ENCODE measurements at regions not wholly inside any gene's neighbourhood (a gene's known extent, or its start where the extent isn't known, plus 50 kb on each side); places are given as distances from the start of the nearest gene placed in this dataset.

DNA sequence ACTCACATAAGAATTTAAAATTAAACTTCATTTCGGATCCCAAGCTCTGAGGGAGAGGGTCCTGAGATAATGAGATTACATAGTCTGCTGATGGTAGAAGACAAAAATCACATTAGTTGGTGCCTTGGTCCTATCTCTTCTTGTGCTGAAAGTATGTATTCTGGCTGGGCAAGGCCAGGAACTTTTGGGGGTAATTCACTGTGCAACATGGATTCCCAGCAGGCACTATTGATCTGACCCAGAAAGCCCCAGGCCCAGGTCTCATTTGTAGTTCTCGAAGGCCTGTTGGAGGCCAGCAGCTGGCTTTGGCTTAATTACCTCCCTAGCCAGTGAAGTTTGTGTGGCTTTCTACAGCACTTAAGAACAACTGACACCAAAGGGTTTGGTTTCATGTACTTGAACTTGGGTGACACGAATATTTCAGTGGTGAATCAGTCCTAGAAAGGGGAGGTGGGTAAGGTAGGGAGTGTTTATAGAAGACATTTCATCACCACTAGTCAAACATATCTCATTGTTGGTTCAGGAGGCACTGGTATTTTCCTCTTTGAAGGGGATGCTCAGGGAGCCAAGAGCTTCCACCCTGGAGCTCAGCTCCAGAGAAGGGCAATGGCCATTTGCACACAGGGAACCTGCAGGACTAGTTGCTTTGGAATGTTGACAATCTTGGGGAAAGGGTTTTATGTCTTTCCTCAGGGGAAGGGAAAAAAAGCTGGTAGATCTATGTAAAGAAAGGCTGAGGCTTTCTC, 217.8 kb downstream of the OSR1 start:
- Mint-ChIP-seq H3K4me1 (no peaks in the 10 kb centered on the region), H3K27ac (no peak overlapping the region), H3K27me3 (peaks cover 0 to 13% (median 2%) of the 10 kb centered on the region in 5 donors), H3K9me3 (no peaks in the 10 kb centered on the region), H3K36me3 (no peaks in the 10 kb centered on the region), H3K4me3 (no peak overlapping the region)
- no peak for ATAC-seq
- POLR2A ChIA-PET = no interaction called here
- DNase-seq = no peak

GRCh38 chr2:19139386-19139785, 219.0 kb downstream of the OSR1 start:
- ATAC-seq (no peak), DNase-seq (no peak)
- Mint-ChIP-seq H3K4me1 (no peaks in the 10 kb centered on the region), H3K36me3 (no peaks in the 10 kb centered on the region), H3K4me3 (no peak overlapping the region), H3K27me3 (peaks cover 0 to 13% (median 2%) of the 10 kb centered on the region in 5 donors), H3K9me3 (peaks cover 0 to 5% (median 0%) of the 10 kb centered on the region in 9 donors), H3K27ac (no peak overlapping the region)
- POLR2A ChIA-PET = no interaction called here

DNA sequence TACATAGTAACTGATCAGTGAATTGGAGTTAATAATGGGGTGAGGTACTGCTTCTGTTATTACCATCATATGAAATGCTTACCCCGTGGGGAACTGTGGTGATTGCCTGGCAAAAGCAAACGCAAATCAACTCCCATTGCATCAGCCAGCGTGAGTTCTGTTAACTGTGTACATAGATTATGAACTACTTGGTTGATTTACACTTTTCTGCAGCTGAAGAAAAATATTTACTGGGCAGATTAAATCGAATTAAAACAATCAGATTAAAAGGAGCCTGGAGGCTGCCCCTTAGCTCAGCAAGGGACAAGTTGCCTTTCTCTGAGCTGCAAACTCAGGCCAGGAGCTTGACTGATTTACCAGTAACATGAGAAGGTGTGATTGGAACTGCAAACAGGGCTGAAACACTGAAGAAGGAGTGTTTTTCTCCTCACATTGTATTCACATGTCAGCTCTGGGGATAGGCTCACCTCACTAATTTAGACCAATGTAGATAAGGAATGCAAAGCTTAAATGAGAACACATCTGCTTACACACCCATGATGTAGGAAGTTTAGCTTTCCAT, 220.1 kb downstream of the OSR1 start:
- POLR2A ChIA-PET = no interaction called here
- DNase-seq (no peak), ATAC-seq (no peak)
- Mint-ChIP-seq H3K27me3 (peaks cover 0 to 17% (median 2%) of the 10 kb centered on the region in 5 donors), H3K27ac (no peak overlapping the region), H3K9me3 (peaks cover 0 to 5% (median 0%) of the 10 kb centered on the region in 9 donors), H3K4me1 (no peaks in the 10 kb centered on the region), H3K4me3 (no peak overlapping the region), H3K36me3 (no peaks in the 10 kb centered on the region)

GRCh38 chr2:19137433-19137832, 221.0 kb downstream of the OSR1 start:
- H3K4me3 Mint-ChIP-seq = no peak overlapping the region
- no peak for DNase-seq
- peaks cover 0 to 12% (median 0%) of the 10 kb centered on the region in 5 donors for H3K27me3 Mint-ChIP-seq
- no peaks in the 10 kb centered on the region for H3K36me3 Mint-ChIP-seq
- H3K4me1 Mint-ChIP-seq = no peaks in the 10 kb centered on the region
- H3K27ac Mint-ChIP-seq = no peak overlapping the region
- POLR2A ChIA-PET = no interaction called here
- ATAC-seq = no peak
- peaks cover 0 to 5% (median 0%) of the 10 kb centered on the region in 9 donors for H3K9me3 Mint-ChIP-seq

DNA sequence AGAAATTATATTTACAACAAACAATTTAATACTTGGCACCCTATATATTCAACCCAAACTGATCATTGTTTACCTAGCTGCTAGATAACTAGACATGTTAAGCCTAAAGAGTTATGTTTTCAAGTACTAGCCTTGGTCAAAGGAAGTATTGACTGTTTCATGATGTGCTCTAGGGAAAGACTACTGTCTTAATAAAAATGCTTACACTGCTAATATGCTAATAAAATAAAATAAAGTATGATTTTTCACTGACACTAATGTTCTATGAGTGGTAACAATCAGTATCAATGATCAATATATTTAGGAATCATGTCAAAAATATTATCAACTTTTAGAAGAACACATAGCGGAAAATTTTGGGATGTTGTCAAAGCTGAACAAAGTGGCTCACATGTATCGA, 225.5 kb downstream of the OSR1 start:
- Mint-ChIP-seq H3K9me3 (peaks cover 0 to 5% (median 3%) of the 10 kb centered on the region in 9 donors), H3K27ac (no peak overlapping the region), H3K4me3 (no peak overlapping the region), H3K4me1 (peaks cover 0 to 8% (median 2%) of the 10 kb centered on the region in 4 donors), H3K27me3 (peaks cover 0 to 6% (median 0%) of the 10 kb centered on the region in 5 donors), H3K36me3 (peaks cover 0 to under 1% (median 0%) of the 10 kb centered on the region in 3 donors)
- POLR2A ChIA-PET = no interaction called here
- ATAC-seq (no peak), DNase-seq (no peak)

DNA sequence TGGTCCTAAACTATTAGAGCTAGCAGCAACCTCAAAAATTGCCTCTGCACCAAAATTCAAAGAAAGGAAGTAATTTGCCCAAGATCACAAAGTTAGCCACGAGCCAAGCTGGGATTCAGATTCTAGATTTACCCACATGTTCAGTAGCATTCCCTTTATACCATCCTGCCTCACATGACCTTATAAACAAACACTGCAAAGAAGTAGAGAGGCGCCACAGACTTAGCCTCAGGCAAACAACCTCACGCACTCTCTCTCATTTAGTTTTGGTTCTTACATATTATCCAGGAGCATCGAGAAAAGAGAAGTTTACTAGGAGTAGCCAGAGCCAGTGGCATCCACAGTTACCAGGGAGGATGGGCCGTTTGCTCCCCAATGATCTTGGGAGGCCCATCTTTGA, 226.6 kb downstream of the OSR1 start:
- Mint-ChIP-seq H3K36me3 (peaks cover 0 to 3% (median 0%) of the 10 kb centered on the region in 3 donors), H3K4me1 (peaks cover 0 to 8% (median 2%) of the 10 kb centered on the region in 4 donors), H3K9me3 (peaks cover 0 to 5% (median 3%) of the 10 kb centered on the region in 9 donors), H3K27ac (no peak overlapping the region), H3K4me3 (no peak overlapping the region), H3K27me3 (peaks cover 0 to 3% (median 0%) of the 10 kb centered on the region in 5 donors)
- DNase-seq (no peak), ATAC-seq (no peak)
- POLR2A ChIA-PET = no interaction called here

DNA sequence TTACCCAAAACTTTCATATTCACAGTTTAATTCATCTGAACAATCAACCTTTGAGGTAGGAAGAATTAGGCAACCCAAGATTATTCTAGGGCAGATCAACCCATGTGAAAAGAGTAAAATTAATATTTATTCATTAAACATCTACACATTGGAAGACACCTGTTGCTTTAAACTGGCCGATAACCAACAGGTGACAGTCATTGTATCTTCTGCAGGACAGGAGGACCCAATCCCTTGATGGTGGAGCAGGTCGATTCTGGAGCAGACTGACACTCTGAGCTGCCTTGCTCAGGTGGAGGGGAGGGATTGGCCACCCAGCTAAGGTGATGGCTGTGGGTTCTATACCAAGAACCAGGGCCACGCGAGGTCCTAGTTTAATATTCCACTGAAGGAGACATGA, 230.3 kb downstream of the OSR1 start:
- Mint-ChIP-seq H3K27ac (no peak overlapping the region), H3K4me3 (no peak overlapping the region), H3K4me1 (peaks cover 0 to 8% (median 2%) of the 10 kb centered on the region in 4 donors), H3K36me3 (peaks cover 0 to 3% (median 0%) of the 10 kb centered on the region in 3 donors), H3K27me3 (no peaks in the 10 kb centered on the region), H3K9me3 (peaks cover 0 to 5% (median 2%) of the 10 kb centered on the region in 9 donors)
- ATAC-seq (no peak), DNase-seq (no peak)
- POLR2A ChIA-PET = no interaction called here

GRCh38 chr2:19127616-19128015, 230.8 kb downstream of the OSR1 start:
- POLR2A ChIA-PET = no interaction called here
- Mint-ChIP-seq H3K4me1 (peaks cover 0 to 8% (median 2%) of the 10 kb centered on the region in 4 donors), H3K27ac (no peak overlapping the region), H3K4me3 (no peak overlapping the region), H3K27me3 (no peaks in the 10 kb centered on the region), H3K9me3 (peaks cover 0 to 5% (median 2%) of the 10 kb centered on the region in 9 donors), H3K36me3 (peaks cover 0 to 3% (median 0%) of the 10 kb centered on the region in 3 donors)
- DNase-seq = no peak
- no peak for ATAC-seq

- H3K27me3 Mint-ChIP-seq = no peaks in the 10 kb centered on the region
- peaks cover 0 to 3% (median 0%) of the 10 kb centered on the region in 3 donors for H3K36me3 Mint-ChIP-seq
- ATAC-seq = no peak
- DNase-seq = no peak
- peaks cover 0 to 5% (median 0%) of the 10 kb centered on the region in 4 donors for H3K4me1 Mint-ChIP-seq
- H3K27ac Mint-ChIP-seq = no peak overlapping the region
- peaks cover 0 to 5% (median 0%) of the 10 kb centered on the region in 9 donors for H3K9me3 Mint-ChIP-seq
- H3K4me3 Mint-ChIP-seq = no peak overlapping the region
- POLR2A ChIA-PET = no interaction called here
Observed at GRCh38 chr2:19125901-19126680, 232.3 kb downstream of the OSR1 start.

DNA sequence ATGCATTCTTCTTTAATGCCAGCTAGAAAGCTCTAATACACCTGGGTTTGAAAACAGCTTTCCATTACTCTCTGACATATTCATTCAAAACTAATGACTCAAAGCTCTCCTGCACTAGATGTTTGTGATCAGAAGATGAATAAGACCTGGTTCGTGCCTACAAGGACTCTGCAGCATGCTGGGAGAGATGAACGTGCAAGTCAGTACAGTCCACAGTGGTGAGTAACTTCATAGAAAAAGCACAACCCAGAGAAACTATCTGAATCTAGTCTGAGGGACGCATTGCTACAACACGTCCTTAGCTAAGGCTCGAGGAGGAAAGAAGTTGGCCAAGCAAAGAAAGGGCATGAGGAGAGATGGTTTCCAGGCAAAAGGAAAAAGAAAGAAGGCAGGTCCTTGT, 234.3 kb downstream of the OSR1 start:
- peaks cover 0 to 3% (median 0%) of the 10 kb centered on the region in 3 donors for H3K36me3 Mint-ChIP-seq
- H3K4me3 Mint-ChIP-seq = no peak overlapping the region
- ATAC-seq = no peak
- H3K9me3 Mint-ChIP-seq = peaks cover 0 to 5% (median 0%) of the 10 kb centered on the region in 9 donors
- POLR2A ChIA-PET = no interaction called here
- no peak for DNase-seq
- no peaks in the 10 kb centered on the region for H3K4me1 Mint-ChIP-seq
- no peaks in the 10 kb centered on the region for H3K27me3 Mint-ChIP-seq
- no peak overlapping the region for H3K27ac Mint-ChIP-seq

DNA sequence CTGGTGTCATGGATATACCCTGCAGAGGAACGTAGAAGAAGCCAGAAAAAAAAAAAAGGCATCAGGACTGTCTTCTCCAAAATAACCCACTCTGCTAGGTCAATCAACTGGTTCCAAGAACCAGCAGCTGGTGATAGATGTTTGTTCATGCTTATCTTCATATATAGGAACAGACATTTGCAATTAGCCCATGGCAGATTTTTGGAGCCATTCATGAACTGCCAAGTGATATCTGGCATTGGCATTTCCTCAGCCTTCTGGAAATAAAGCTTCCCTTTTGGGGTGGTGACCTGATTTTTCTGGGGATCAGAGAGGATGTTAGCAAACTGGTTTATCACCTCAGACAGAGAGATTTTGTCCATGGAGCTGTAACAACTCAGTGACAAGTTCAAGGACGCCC, 234.9 kb downstream of the OSR1 start:
- POLR2A ChIA-PET = no interaction called here
- Mint-ChIP-seq H3K4me1 (no peaks in the 10 kb centered on the region), H3K36me3 (peaks cover 0 to 3% (median 0%) of the 10 kb centered on the region in 3 donors), H3K27me3 (no peaks in the 10 kb centered on the region), H3K4me3 (no peak overlapping the region), H3K9me3 (peaks cover 0 to 5% (median 0%) of the 10 kb centered on the region in 9 donors), H3K27ac (no peak overlapping the region)
- no peak for DNase-seq
- ATAC-seq = no peak

DNA sequence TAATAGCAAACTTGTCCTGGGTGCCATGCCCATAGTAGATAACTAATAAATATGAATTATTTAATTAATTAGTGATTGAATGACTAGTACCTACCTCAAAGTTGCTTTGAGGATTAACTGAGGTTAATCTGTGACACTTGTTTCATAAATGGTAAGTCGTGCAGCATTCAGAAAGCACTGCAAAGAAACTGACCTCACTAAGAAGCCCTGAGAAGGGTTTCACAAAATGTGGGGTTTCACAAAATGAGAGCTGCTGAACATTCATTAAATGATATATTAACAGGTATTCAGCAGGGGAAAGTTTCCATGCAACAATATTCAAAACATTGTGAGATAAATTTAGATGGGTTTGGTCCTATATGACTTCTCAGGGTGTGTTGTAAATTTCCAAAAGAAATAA, 236.2 kb downstream of the OSR1 start:
- no peak for DNase-seq
- H3K9me3 Mint-ChIP-seq = peaks cover 0 to 8% (median 0%) of the 10 kb centered on the region in 9 donors
- no peak overlapping the region for H3K27ac Mint-ChIP-seq
- no peak for ATAC-seq
- POLR2A ChIA-PET = no interaction called here
- H3K4me1 Mint-ChIP-seq = no peaks in the 10 kb centered on the region
- peaks cover 0 to 5% (median 0%) of the 10 kb centered on the region in 5 donors for H3K27me3 Mint-ChIP-seq
- H3K4me3 Mint-ChIP-seq = no peak overlapping the region
- H3K36me3 Mint-ChIP-seq = peaks cover 0 to 7% (median 0%) of the 10 kb centered on the region in 3 donors

All from naive thymus-derived CD8-positive, alpha-beta T cell (primary cell).